Activated naive CD4-positive, alpha-beta T cell treated with anti-CD3 and anti-CD28 coated beads, Interleukin-2, amount 50 U/mL, for 24 hours (primary cell): ENCODE measurements at regions not wholly inside any gene's neighbourhood (a gene's known extent, or its start where the extent isn't known, plus 50 kb on each side); places are given as distances from the start of the nearest gene placed in this dataset.

Source experiments
- H3K27ac Mint-ChIP-seq: one replicate; pipeline ENCODE4 v1.8.0; 2021; ENCODE audit warnings: mild to moderate bottlenecking, mixed read lengths
- H3K27me3 Mint-ChIP-seq: one replicate; pipeline ENCODE4 v1.8.0; 2021; ENCODE audit warnings: mixed read lengths
- H3K36me3 Mint-ChIP-seq: one replicate; pipeline ENCODE4 v1.8.0; 2021; ENCODE audit warnings: mixed read lengths
- H3K4me1 Mint-ChIP-seq: one replicate; pipeline ENCODE4 v1.8.0; 2021; ENCODE audit warnings: mixed read lengths
- H3K4me3 Mint-ChIP-seq: one replicate; pipeline ENCODE4 v1.8.0; 2021; ENCODE audit warnings: mild to moderate bottlenecking, mixed read lengths
- H3K9me3 Mint-ChIP-seq: one replicate; pipeline ENCODE4 v1.8.0; 2021; ENCODE audit warnings: mixed read lengths

DNA sequence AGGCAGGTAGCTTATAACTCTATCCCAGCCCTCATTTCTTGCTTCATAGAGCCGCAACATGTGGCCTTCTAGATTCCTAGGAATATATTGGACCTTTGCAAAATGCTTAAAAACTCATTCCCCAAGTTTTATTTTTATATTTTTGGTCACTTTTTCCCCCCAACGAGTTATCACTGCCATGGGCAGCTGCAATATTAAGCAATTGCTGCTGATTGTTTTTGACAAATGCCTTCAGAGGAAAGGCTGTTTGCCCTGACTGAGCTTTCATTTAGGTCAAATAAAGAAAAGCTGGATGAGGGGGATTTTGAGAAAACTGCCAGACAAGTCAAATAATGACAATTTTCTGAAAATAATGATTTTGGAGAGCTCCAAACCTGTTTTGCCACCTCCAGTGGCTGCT is 976.9 kb upstream of the MBL2 start:
- Mint-ChIP-seq H3K27ac (no peak overlapping the region), H3K36me3 (no peaks in the 10 kb centered on the region), H3K4me1 (no peaks in the 10 kb centered on the region), H3K27me3 (no peaks in the 10 kb centered on the region), H3K9me3 (no peaks in the 10 kb centered on the region), H3K4me3 (no peak overlapping the region)

DNA sequence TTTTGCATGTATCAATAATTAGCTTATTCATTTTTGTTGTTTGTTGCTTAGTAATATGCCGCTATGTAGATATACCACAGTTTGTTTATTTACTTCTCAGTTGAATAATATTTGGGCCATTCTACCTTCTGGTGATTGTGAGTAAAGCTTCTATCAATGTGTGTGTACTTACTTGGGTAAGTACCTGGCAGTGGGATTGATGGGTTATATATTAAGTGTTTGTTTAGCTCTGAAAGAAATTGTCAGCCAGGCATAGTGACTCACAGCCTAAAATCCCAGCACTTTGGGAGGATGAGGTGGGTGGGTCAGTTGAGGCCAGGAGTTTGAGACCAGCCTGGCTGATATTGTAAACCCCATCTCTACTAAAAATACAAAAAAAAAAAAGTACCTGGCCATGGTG is 975.7 kb upstream of the MBL2 start:
- H3K27me3 Mint-ChIP-seq, result no peaks in the 10 kb centered on the region
- no peak overlapping the region for H3K27ac Mint-ChIP-seq
- no peak overlapping the region for H3K4me3 Mint-ChIP-seq
- H3K9me3 Mint-ChIP-seq, result peaks cover 6% of the 10 kb centered on the region
- H3K36me3 Mint-ChIP-seq, result no peaks in the 10 kb centered on the region
- no peaks in the 10 kb centered on the region for H3K4me1 Mint-ChIP-seq

DNA sequence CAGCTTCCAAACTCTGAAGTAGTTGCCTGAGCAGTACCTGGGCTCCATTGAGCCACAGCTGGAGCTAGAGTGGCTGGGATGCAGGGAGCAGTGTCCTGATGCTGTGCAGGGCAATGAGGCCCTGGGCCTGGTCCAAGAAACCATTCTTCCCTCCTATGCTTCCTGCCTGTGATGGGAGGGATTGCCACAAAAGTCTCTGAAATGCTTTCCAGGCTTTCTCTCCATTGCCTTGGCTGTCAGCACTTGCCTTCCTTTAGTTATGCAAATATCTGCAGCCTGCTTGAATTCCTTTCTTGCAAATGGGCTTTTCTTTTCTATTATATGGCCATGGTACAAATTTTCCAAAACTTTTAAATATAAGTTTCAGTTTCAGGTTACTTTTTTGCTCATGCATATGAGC is 972.2 kb upstream of the MBL2 start:
- Mint-ChIP-seq H3K4me3 (no peak overlapping the region), H3K4me1 (no peaks in the 10 kb centered on the region), H3K27ac (no peak overlapping the region), H3K9me3 (peaks cover 9% of the 10 kb centered on the region), H3K36me3 (no peaks in the 10 kb centered on the region), H3K27me3 (no peaks in the 10 kb centered on the region)

DNA sequence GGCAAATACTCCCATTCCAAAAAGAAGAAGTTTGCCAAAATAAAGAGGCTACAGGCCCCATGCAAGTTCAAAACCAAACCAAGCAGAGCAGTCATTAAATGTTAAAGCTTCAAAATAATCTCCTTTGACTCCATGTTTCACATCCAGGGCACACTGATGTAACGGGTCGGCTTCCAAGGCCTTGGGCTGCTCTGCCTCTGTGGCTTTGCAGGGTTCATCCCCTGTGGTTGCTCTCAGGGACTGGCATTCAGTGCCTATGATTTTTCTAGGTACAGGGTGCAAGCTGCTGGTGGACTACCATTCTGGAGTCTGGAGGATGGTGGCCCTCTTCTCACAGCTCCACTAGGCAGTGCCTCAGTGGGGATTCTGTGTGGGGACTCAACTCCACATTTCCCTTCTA is 971.6 kb upstream of the MBL2 start:
- no peaks in the 10 kb centered on the region for H3K27me3 Mint-ChIP-seq
- H3K4me1 Mint-ChIP-seq, result no peaks in the 10 kb centered on the region
- peaks cover 9% of the 10 kb centered on the region for H3K9me3 Mint-ChIP-seq
- no peaks in the 10 kb centered on the region for H3K36me3 Mint-ChIP-seq
- H3K27ac Mint-ChIP-seq, result no peak overlapping the region
- H3K4me3 Mint-ChIP-seq, result no peak overlapping the region

DNA sequence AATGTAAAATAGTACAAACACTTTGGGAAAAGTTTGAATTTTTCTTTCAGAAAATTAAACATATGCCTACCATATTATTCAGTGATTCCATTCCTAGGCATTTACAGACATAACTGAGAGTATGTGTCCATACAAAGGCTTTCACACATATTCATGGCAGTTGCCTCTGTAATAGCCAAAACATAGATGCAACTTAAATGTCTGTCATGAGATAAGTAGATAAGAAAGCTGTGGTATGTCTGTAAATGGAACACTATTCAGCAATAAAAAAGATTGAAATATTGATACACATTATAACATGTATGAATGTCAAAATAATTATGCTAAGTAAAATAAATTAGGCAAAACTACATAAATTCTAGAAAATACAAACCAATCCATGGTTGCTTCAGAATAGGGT is 964.5 kb upstream of the MBL2 start:
- H3K4me1 Mint-ChIP-seq, result no peaks in the 10 kb centered on the region
- no peak overlapping the region for H3K27ac Mint-ChIP-seq
- no peaks in the 10 kb centered on the region for H3K36me3 Mint-ChIP-seq
- no peak overlapping the region for H3K4me3 Mint-ChIP-seq
- peaks cover 6% of the 10 kb centered on the region for H3K9me3 Mint-ChIP-seq
- H3K27me3 Mint-ChIP-seq, result no peaks in the 10 kb centered on the region

DNA sequence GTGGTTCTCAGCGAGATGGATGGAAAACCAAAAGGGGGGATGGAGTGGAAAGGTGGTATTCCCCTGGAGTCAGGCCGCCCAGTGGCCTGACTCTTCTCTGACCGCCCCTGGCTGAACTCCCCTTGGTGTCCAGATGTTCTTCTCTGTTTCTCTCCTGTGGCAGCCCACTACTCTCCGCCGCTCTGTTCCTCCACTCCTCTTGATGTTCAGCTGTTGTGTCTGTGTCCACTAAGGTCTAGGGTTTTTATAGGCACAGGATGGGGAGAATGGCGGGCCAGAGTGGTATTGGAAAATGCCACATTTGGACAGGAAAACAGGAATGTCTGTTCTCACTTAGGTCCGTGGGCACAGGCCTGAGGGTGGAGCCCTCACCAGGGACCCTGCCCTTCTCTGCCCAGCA is 954.3 kb upstream of the MBL2 start:
- H3K36me3 Mint-ChIP-seq, result no peaks in the 10 kb centered on the region
- no peak overlapping the region for H3K27ac Mint-ChIP-seq
- no peak overlapping the region for H3K4me3 Mint-ChIP-seq
- H3K9me3 Mint-ChIP-seq, result peaks cover 5% of the 10 kb centered on the region
- H3K4me1 Mint-ChIP-seq, result no peaks in the 10 kb centered on the region
- no peaks in the 10 kb centered on the region for H3K27me3 Mint-ChIP-seq

DNA sequence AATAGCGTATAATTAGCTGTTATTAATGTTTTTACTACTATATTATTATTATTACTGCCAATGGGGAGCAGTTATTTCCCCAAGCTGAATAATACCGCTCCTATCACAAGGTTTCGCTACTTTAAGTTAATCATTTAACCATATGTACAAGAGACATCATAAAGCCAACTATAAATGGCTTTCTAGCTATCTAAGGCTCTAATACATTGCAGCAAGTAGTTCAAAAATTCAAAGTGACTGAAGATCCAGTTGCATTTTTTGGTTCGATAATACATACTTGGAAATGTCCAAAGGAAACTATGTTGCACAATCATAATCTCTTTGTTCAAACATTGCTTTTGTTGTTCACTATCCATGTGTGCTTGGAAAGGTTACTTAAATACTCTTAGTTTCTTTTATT is 952.0 kb upstream of the MBL2 start:
- Mint-ChIP-seq H3K9me3 (peaks cover 5% of the 10 kb centered on the region), H3K27me3 (no peaks in the 10 kb centered on the region), H3K27ac (no peak overlapping the region), H3K4me1 (no peaks in the 10 kb centered on the region), H3K36me3 (no peaks in the 10 kb centered on the region), H3K4me3 (no peak overlapping the region)

DNA sequence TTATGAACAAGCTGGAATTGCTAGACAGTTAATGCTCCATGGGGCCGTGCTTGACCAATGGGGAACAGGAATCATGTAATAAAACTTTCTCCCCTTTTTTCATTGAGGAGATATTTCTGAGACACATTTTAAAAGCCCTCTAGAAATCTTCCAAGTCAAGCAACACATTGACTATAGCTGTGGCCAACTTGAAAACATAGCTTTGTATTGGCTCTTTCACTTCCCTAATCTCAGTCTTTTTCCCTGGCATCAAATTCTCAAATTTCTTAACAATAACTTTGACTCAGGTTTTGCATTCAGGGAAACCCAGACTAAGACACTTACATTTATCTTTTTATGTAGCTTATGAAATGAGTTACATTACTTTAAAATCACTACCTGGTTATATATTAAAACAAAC is 947.1 kb upstream of the MBL2 start:
- Mint-ChIP-seq H3K4me3 (no peak overlapping the region), H3K27ac (no peak overlapping the region), H3K9me3 (peaks cover 9% of the 10 kb centered on the region), H3K27me3 (no peaks in the 10 kb centered on the region), H3K4me1 (no peaks in the 10 kb centered on the region), H3K36me3 (no peaks in the 10 kb centered on the region)

DNA sequence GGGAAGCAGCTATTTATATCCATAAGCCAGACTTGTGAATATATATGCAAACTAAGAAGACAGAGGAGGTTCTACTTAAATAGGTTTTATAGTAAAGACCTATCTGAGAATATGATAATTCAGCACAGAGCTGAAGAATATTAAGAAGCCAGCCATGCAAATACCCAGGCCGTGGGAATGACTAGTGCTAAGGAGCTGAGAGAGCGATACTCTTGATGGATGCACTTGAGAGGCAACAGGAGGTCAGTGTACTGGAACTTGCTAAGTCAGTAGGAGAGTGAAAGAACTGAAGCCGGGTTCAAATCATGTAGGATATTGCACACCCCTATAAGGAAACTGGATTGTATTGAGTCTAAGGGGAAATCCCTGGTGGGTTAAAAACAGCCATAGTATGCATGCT is 943.6 kb upstream of the MBL2 start:
- Mint-ChIP-seq H3K27ac (no peak overlapping the region), H3K36me3 (no peaks in the 10 kb centered on the region), H3K9me3 (peaks cover 5% of the 10 kb centered on the region), H3K4me1 (no peaks in the 10 kb centered on the region), H3K27me3 (no peaks in the 10 kb centered on the region), H3K4me3 (no peak overlapping the region)

DNA sequence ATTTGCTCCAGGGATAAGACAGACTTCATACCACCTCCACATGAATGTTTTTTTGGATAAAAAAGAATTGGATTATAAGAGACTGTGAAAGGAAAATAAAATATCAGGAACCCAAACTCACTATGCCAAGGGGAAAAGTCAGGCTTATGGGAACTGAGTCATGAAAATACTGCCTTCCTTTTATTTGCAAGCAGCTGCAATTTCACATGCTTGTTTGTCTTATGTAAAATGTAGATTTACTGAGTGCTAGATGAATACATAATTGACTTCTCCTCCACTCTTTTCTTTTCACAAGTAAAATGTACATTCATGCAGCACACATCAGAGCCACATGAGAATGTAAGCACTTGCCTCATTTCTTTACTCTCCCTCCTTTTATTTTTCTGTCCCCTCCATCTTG is 940.8 kb upstream of the MBL2 start:
- Mint-ChIP-seq H3K27ac (no peak overlapping the region), H3K4me3 (no peak overlapping the region), H3K27me3 (no peaks in the 10 kb centered on the region), H3K4me1 (no peaks in the 10 kb centered on the region), H3K36me3 (no peaks in the 10 kb centered on the region), H3K9me3 (peaks cover under 1% of the 10 kb centered on the region)

DNA sequence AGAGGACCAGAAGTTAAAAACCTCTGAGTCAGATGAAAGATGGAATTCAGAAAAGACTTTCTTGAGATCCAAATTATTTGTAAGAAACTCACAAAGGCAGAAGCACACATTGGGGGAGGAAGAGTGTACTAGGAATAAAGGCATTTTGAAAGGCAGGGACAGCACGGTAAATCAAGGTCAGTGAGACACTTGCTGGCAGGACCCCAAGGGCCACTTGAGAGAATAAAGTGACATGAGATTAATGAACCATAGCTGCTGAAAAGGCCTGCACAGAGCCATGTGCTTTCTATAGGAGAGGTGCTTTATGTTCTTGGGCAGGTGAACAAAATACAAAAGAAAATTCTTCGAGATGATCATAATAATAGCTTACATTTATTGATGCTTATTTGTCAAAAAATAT is 929.9 kb upstream of the MBL2 start:
- Mint-ChIP-seq H3K4me3 (no peak overlapping the region), H3K4me1 (no peaks in the 10 kb centered on the region), H3K27ac (no peak overlapping the region), H3K36me3 (no peaks in the 10 kb centered on the region), H3K9me3 (peaks cover 10% of the 10 kb centered on the region), H3K27me3 (no peaks in the 10 kb centered on the region)

DNA sequence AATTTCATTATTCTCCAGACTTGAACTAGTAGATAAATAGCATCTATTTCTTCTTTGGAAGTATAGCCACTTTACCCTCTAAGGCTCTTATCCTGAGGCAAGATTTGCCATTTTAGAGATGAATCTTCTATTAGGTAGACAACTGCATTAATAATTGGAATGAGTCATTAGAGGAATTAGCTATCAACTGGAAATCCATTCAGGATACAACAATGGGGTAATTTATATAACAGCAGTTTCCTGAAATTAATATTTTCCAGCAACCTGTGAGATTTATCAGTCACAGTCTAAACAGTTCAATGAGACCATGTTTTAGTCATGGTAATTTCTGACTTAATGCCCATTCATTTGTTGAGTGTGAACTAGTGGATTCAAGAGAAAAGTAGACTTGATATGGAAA is 928.6 kb upstream of the MBL2 start:
- Mint-ChIP-seq H3K27ac (no peak overlapping the region), H3K4me3 (no peak overlapping the region), H3K36me3 (no peaks in the 10 kb centered on the region), H3K27me3 (no peaks in the 10 kb centered on the region), H3K4me1 (no peaks in the 10 kb centered on the region), H3K9me3 (no peaks in the 10 kb centered on the region)

DNA sequence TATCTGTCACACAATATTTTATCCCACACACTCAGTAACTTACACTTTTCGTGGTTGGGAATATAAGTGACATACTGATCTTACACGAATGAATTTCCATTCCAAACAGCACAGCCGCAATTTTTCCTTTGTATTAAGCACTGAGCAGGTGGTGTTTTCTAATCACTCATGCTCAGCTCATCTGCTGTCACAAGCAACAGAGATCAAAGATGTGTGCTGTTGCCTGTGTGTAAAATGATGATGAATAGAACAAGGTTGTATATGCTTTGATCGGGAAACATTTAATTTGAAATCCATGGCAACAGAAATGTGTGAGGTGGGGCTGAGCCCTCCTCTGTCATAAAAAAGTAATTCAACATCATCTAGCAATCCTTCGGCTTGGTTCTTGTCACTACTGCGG is 927.7 kb upstream of the MBL2 start:
- no peaks in the 10 kb centered on the region for H3K9me3 Mint-ChIP-seq
- H3K27me3 Mint-ChIP-seq, result no peaks in the 10 kb centered on the region
- no peaks in the 10 kb centered on the region for H3K4me1 Mint-ChIP-seq
- no peak overlapping the region for H3K27ac Mint-ChIP-seq
- H3K4me3 Mint-ChIP-seq, result no peak overlapping the region
- no peaks in the 10 kb centered on the region for H3K36me3 Mint-ChIP-seq

DNA sequence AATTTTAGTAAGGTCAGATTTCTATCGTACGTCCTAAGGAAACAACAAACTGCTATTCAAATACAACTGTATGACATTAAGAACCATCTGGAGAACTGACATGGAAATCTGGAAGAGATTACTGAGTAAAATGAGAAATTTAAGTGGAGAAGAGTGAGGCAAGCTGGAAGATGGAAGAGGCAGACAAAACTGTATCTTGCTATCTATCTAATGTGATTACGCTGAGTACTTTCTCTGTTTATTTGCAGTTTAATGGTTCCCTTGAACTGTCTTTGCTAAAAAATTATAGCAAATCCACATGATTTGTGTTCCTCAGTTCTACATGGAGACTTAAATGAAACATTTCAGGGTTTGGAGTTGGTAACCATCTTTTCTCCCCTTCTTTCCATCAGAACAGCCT is 927.1 kb upstream of the MBL2 start:
- no peaks in the 10 kb centered on the region for H3K4me1 Mint-ChIP-seq
- no peak overlapping the region for H3K27ac Mint-ChIP-seq
- H3K9me3 Mint-ChIP-seq, result no peaks in the 10 kb centered on the region
- H3K4me3 Mint-ChIP-seq, result no peak overlapping the region
- no peaks in the 10 kb centered on the region for H3K27me3 Mint-ChIP-seq
- H3K36me3 Mint-ChIP-seq, result no peaks in the 10 kb centered on the region

DNA sequence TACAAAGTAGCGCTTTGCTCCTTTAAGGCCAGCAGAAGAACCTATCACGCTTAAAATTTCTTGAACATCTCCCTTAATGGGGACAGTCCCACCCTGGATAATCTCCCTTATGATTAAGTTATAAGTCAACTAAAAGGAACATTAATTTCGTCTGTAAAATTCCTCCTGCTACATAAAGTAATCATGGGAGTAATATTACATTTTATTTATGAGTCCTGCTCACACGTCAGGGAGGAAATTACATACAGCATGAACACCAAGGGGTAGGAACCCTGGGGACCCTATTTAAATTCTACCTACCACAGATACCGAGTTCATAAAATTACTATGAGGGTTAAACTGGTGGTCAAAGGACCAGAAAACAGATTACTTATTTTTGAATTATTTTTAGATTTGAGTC is 926.6 kb upstream of the MBL2 start:
- H3K36me3 Mint-ChIP-seq, result no peaks in the 10 kb centered on the region
- no peaks in the 10 kb centered on the region for H3K27me3 Mint-ChIP-seq
- H3K9me3 Mint-ChIP-seq, result no peaks in the 10 kb centered on the region
- no peak overlapping the region for H3K27ac Mint-ChIP-seq
- no peaks in the 10 kb centered on the region for H3K4me1 Mint-ChIP-seq
- H3K4me3 Mint-ChIP-seq, result no peak overlapping the region

DNA sequence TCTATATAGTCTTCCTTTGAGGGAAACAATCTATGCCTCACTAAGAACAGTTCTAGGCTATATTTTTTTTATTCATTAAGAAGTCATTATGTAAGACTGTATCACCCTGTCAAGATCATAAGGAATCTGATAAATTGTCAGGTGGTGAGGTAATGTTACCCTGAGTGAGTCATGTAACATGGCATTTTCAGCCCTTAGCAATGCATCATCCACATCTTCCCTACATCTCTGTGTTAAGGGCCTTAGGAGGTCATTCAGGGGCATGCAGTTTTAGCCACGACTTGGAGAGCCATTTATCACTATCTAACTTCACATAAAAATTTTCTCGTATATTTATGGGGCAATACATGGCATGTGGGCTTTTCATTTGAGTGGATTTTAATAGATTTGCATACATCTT is 924.5 kb upstream of the MBL2 start:
- H3K9me3 Mint-ChIP-seq, result no peaks in the 10 kb centered on the region
- no peaks in the 10 kb centered on the region for H3K4me1 Mint-ChIP-seq
- no peak overlapping the region for H3K4me3 Mint-ChIP-seq
- no peaks in the 10 kb centered on the region for H3K27me3 Mint-ChIP-seq
- no peak overlapping the region for H3K27ac Mint-ChIP-seq
- no peaks in the 10 kb centered on the region for H3K36me3 Mint-ChIP-seq

DNA sequence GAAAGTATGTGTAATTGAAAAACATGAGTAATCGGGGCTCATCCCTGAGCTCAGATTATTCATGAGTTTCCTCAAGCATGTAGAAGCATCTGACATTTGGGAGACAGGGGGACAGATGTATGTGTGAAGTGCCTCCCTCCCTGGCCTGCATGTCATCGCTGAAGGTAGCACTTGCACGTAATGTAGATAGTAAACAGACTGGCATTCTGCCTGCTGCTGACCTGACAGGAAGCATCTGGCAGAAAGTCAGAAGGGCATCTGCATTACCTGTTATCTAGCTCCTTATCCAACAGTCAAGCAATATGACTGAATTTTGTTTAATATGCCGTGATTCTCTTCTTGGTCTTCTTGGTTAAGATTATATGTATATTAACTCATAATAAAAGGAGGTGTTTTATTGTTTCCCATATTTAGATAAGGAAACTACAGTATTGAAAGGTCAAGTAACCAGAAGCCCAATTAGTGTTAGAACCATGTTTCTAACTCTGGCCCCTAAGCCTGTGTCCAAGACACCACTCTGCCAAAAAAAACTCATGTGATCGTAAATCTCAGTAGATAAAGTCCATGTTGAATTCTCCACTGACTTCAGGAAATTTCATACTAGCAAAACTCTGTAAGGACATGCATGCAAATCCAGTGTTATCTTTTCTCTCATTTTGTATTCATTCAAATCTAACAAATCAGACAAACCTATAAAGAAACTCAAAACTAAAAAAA is 918.1 kb upstream of the MBL2 start:
- H3K27me3 Mint-ChIP-seq, result no peaks in the 10 kb centered on the region
- no peak overlapping the region for H3K4me3 Mint-ChIP-seq
- no peaks in the 10 kb centered on the region for H3K36me3 Mint-ChIP-seq
- no peaks in the 10 kb centered on the region for H3K4me1 Mint-ChIP-seq
- H3K27ac Mint-ChIP-seq, result no peak overlapping the region
- peaks cover 3% of the 10 kb centered on the region for H3K9me3 Mint-ChIP-seq
